HG03039 (cell line): ENCODE measurements at regions not wholly inside any gene's neighbourhood (a gene's known extent, or its start where the extent isn't known, plus 50 kb on each side); places are given as distances from the start of the nearest gene placed in this dataset.

Experiments
- ATAC-seq: cut with Tn5 transposase; IDR thresholded peaks from one replicate; pipeline ENCODE4 v1.9.1; 2021; ENCODE audit warnings: mild to moderate bottlenecking, moderate library complexity; ENCODE audit not compliant: unreplicated experiment

DNA sequence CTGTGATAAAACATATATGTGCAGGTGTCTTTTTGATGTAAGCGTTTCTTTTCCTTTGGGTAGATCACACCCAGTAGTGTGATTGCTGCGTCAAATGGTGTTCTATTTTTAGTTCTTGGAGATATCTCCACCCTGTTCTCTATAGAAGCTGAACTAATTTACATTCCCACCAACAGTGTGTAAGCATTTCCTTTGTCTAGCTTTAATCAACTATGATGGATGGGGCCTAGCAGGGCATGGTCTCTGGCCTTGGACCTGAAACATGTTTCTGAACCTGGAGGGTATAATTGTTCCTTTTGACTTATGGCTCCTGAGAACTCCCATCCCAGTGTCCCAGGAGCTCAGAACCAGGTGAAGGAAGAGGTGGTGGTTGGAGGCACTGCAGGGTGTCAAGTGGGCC is 93.9 kb downstream of the HAPSTR1 start:
- ATAC-seq: no peak

DNA sequence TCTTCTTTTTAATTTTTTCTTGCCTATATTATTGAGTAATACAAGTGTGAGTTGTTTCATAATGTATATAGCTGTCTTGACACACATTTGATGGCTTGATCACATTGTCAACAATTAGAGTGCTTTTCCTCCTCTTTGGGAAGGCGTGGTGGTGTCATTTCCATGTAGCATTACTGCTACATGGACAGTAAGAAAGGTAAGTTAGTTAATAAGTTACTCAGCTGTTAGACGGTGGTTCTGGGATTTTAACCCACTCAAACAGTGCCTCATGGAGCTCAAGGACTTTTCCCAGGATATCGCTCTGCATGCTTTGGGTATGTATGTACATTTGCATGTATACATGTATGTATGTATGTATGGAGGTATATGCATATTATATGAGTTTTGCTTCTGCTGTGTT is 94.6 kb downstream of the HAPSTR1 start:
- no peak for ATAC-seq

GRCh38 chr16:9188721-9189120 is 97.3 kb downstream of the HAPSTR1 start:
- no peak for ATAC-seq

GRCh38 chr16:9191274-9191850 is 99.9 kb downstream of the HAPSTR1 start:
- ATAC-seq: no peak

- ATAC-seq: no peak
These were observed 101.3 kb downstream of the HAPSTR1 start for GRCh38 chr16:9192746-9193145.

- no peak for ATAC-seq
These were observed 103.8 kb downstream of the HAPSTR1 start for GRCh38 chr16:9195287-9195686.

DNA sequence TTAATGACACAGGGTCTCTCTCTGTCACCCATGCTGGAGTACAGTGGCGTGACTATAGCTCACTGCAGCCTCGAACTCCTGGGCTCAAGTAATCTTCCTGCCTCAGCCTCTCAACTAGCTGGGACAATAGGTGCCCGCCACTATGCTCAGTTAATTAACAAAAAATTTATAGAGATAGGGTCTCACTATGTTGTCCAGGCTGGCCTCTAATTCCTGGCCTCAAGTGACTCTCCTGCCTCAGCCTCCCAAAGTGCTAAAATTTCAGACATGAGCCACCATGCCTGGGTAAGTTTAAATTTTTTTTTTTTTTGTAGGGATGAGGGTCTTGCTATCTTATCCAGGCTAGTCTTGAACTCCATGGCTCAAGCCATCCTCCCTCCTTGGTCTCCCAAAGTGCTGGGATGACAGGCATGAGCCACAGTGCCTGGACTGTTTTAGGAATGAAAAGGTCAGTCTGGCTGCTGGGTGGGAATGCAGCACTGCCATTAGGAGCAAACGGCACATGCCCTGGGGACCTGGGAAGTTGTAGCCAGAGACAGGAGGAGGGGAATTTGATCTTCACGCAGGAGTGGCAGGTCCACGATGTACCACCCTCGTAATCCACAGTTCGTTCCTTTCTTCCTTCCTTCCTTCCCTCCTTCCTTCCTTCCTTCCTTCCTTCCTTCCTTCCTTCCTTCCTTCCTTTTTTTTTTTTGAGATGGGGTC is 106.7 kb downstream of the HAPSTR1 start:
- ATAC-seq: no peak

- no peak for ATAC-seq
These were observed 107.9 kb downstream of the HAPSTR1 start for GRCh38 chr16:9199311-9199710.

DNA sequence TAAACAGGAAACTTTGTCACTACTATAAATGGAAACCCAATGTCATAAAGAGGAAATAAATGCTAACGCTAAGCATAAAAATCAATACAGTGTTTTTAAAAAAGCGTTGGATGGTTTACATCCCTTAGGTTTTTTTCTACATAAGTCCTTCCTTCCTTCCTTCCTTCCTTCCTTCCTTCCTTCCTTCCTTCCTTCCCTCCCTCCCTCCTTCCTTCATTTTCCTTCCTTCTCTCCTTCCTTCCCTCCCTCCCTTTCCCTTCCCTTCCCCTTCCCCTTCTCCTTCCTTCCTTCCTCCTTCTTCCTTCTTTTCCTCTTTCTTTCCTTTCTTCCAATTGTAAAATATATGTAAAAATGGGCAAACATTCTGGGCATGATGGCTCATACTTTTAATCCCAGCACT is 108.3 kb downstream of the HAPSTR1 start:
- ATAC-seq: no peak

DNA sequence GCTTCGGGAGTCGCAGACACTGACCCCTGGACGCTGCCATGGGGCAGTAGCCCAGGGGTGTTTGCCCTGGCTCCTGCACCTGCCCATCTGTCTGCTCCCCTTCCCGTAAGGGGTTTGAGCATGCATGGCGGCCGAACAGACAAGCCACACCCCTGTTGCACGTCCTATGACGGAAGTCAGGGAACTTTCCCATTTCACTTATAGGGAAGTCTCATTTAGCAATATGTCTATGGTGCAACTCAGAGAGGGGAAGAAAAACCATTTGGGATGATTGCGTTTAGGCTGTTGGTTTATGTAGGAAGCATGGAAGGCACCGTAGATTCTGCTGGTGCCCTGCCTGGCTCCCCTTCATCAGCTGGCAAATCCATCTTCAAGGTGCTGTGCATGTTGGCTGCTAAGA is 112.5 kb downstream of the HAPSTR1 start:
- no peak for ATAC-seq

DNA sequence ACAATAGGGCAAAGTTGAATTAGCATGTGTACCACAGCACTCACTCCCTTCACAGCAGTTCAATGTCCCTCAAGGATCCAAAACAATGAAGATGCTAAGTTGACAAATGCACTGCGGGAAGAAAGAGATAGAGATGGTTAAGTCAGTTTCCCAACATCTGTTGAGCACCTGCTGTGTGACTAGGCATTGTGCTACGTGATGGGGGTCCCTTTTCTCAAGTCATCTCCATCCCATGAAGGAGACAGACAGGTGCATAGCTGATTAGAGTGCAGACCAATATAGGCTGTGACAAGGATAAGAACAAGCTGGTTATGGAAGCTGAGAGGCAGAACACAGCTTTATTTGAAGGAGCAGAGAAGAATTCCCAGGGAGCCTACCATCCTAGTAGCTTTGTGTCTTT is 114.2 kb downstream of the HAPSTR1 start:
- no peak for ATAC-seq

DNA sequence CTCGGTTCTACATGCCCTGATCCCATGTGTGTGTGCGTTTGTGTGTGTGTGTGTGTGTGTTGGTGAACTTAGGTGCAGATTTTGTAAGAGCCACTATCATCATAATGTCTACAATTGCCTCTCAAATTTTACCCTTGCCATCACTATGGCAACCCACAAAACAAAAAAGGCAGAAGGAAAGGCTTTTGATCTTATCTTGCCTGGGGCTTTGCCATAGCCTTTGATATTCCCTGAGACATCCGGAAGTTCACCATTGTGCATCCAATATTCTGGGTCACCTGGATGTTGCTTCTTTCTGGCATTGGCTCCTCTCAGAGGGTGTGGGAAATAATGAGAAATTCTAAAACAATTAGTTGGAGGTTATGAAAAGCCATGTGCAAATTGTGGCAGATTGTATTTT is 114.7 kb downstream of the HAPSTR1 start:
- ATAC-seq: no peak

- ATAC-seq: no peak
These were observed 121.2 kb downstream of the HAPSTR1 start for GRCh38 chr16:9212621-9213020.

GRCh38 chr16:9219813-9220212 is 128.4 kb downstream of the HAPSTR1 start:
- no peak for ATAC-seq

DNA sequence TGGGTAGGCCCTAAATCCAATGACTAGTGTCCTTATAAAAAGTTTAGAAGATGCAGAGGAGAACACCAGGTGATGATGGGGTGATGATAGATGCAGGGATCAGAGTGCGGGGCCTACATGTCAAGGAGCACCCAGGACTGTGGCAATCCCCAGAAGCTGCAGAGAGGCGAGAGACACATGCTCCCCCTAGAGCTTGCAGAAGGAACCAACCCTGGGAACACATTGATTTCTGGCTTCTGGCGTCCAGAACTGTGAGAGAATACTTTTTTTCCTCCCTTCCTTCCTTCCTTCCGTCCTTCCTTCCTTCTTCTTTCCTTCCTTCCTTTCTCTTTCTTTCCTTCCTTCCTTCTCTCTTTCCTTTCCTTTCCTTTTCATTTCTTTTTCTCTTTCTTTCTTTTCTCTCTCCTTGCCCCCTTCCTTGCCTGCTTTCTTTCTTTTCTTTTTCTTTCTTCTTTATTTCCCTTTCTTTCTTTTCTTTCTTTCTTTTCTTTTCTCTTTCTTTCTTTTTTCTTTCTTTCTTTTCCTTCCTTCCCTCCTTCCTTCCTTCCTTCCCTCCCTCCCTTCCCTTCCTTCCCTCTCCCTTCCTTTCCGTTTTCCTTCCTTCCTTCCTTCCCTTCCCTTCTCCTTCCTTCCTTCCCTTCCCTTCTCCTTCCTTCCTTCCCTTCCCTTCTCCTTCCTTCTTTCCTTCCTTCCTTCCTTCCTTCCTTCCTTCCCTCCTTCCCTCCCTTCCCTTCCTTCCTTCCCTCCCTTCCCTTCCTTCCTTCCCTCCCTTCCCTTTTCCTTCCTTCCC is 134.3 kb downstream of the HAPSTR1 start:
- no peak for ATAC-seq

DNA sequence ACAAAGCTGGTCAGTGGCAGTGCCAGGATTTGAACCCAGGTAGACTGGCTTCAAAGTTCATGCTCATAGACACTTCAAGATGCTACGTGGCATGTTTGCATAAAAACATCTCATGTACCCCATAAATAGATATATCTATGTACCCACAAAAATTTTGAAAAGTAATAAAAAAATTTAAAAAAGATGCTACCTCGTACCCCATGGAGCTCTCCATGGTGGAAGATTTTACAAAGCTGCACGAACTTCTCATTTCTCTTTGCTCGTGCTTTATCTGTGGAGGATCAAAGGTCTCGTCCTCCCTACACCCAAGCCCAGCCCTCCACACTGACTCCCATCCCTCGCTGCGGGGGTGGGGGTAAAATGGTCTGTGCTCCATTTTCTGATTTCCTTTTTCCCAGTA is 135.5 kb downstream of the HAPSTR1 start:
- ATAC-seq: no peak

DNA sequence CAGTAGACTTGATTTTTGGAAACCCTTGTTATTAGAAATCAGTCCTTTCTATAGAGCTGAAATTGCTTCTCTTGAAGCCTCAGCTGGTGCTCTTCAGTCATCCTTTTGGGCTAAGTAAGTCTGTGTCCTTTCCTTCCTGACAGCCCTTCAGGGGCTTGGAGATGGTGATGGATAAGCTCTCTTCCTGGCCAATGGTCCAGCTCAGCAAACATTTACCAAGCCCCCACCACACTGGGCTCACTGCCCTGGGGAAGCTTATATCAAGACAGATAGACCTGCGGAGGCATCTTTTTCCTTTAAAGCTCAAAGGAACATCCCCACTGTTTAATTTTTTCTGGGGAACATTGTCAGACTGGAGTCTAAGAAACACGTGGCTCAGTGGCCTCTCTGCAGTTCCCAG is 139.6 kb downstream of the HAPSTR1 start:
- no peak for ATAC-seq

DNA sequence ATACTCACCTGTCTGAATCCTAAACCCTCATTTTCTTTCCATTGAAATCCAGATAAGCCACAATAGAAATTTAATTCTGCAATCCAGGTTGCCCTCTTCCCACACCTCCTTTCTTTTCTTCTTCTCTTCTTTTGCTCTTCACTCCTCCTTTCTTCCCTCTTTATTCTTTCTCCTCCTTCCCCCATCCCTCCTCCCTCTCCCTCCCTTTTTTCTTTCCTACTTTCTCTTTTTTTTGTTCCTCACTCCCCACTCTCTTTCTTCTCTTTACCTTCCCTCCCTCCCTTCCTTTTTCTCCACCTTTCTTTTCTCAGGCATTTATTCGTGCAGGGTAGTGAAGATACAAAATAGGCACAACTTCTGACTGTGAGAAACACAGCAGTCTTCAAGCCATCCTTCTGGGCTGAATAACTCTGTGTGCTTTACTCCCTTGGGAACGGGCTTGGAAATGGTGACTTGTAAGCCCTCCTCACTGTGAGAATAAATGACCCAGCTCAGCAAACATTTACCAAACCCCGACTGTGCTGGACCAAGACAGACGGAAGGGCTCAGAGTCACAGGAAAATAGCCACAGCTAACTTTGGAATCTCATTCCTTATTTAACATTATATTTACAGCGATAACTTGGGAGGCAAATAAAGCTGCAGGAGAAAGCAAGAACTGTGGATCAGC is 140.8 kb downstream of the HAPSTR1 start:
- ATAC-seq: no peak

DNA sequence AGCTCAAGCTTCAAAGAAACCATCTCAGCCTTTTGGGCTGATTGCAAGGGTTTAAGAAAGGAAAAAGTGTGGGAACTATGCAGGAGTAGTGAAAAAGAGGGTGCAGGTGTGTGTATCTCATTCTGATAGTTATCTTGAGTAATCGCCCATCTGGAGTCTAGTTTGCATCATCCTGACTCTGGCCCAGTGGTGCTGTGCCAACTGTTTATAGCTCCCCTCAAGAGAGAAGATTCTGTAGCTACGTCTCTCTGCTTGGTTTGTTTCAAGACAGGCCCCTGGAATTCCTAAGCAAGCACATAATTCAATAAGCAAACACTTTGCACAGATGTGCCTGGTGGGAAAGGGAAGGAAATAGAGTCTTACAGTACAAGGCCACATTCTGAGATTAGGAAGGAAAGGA is 144.4 kb downstream of the HAPSTR1 start:
- ATAC-seq: no peak

- no peak for ATAC-seq
These were observed 144.9 kb downstream of the HAPSTR1 start for GRCh38 chr16:9236319-9236718.

DNA sequence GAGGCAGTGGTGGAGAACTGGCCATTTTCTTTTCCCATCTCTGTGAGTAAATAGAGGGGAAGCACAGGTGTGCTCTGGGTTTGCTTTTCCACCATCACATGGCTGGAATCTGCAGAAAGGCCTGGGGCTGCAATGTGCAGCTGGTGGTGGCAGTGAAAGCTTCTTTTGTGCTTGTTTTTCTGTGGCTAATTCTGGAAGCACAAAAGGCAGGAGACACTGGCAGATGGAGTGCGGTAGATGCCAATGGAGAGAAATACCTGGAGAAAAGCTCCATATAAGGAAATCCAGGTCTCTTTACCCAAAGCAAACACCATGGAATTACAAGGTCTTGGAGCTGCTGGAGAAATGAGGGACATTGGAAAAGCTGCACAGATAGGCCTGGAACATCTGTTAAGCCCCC is 146.9 kb downstream of the HAPSTR1 start:
- ATAC-seq: no peak

DNA sequence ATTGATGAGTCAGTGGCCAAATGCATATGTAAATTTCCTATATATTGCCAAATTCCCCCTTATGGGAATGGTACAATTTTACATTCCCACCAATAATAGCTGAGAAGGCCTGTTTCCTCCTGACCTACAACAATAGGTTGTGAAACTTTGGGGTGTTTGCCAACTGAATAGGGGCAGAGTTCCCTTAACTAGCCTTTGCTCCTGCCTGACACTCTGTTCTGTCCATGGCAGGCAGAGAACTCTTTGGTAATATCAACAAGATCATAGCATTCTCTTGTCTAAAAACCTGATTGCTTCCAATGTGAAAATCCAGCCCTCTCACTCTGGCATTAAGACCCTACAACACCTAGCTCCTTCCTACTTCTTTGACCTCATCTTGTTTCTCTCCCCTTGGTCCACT is 149.7 kb downstream of the HAPSTR1 start:
- no peak for ATAC-seq
